Renal cortex interstitium (tissue), 11 donors: ENCODE measurements at regions not wholly inside any gene's neighbourhood (a gene's known extent, or its start where the extent isn't known, plus 50 kb on each side); places are given as distances from the start of the nearest gene placed in this dataset.

ENCODE experiments used
- DNase-seq, 11 donors: peaks; one replicate each; pipeline ENCODE4 v3.0.0-alpha.2; 2013; ENCODE audit warnings: low read depth in 9 of 11, low spot score in 4 of 11; ENCODE audit errors: extremely low read depth in 1 of 11

DNA sequence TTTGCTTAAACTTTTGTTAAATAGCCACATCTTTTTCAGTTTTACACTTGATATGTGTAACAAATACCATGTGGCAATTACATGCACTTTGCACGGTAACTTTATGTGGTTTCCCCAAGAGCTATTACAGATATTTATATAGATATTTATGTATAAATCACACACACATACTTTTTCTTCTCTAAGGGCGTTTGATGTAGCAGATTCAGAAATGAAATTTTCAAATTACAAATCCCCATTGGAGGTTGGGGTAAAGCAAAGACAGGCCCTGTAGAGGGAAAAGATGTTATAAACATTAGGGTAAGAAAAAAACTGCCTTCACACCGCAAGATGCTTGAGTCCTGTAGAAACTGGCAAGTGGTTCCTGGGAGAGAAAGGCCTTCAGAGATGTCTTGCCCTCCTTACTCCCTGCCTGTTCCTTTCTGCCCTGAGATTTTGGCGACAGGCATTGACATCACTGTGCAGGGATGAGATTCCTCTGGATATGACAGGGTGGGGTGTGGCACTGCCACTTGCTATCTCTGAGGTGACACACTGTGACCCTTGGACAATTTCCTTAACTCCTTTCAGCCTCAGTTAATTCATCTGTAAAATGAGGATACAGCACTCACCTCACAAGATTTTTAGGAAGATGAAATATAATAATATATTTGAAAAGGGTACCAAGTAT lies 177.9 kb upstream of the TUT7 start:
- DNase-seq, result no peak

DNA sequence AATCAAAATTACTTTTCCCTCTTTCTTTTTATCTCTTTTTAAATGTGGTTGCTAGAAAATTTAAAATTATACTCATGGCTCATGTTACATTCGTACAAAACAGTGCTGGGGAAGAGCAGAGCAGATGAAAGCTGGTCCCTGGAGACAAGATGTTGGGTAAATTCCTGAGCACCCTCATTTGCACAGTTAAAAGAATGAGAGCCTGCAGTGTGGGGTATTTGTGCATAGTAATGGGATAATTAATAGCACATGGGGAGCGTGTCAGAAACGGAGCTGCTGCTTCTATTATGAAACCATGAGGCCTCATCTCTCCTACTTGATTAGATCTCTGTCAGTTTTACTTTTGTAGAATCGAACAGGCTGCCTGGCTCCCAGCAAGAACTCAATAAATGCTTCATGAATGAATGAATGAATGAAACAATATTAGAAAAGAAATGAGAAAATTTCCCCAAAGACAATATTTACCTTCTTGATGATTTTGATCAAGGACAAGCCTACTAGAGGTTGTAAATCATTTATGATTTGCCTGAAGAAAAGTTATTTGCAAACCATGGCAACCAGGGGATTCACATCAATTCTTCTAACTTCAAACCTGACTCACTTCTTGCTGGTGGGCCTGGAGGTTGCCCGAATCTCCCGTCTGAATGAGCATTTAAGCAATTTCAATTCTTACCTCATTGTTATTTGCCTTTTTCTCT lies 177.2 kb upstream of the TUT7 start:
- no peak for DNase-seq

DNA sequence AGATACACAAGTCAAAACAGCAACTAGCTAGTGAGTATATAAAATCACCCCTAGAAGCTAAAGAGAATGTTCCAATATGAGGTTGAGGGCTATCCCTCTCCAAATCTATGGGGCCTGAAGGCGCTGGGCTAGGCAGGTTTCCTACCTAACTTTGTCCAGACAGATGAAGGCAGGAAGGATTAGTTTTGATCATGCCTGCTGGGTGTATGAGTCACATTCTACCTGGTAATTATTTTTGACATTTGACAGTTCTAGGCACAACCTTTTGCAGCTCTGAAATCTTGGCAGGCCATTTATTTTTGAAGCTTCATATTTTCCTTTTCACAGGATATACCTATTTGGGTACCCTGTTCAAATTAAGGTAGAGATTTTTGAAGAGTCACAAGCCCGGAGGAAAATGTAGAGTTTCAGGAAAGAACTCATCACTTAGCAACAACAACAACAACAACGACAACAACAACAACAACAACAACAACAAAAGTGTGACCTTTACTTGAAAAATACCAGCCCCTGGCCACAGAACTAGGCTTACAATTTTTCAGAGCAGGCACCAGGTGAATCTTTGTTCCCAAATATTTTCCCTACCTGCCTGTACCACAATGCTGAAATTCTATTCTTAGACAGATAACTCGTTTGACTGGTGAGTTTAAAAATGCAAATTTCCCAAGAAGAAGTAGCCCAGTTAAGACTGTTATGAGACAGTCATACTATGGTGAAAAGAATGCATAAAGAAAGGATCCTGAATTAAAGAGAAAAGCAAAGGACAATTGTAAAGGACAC lies 175.5 kb upstream of the TUT7 start:
- DNase-seq, result no peak

DNA sequence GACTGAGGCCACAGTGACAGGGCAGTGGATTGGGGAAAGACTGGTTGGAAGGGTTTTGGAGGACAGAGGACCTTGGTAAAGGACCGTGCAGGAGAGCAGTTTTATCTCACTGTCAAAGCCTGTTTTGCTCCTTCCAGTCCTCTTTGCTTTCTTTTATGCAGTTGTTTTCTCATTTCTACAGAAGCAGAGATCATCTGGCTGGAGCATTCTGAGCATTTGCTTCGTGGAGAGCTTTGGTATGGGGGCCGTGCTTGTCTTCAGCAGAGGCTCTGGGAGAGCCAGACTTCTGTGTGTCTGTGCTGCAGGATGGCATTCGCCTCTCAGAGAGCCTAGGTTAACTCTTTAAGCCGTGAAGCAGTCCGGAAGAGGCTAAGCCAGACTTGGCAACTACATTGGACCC lies 171.8 kb upstream of the TUT7 start:
- no peak for DNase-seq

DNA sequence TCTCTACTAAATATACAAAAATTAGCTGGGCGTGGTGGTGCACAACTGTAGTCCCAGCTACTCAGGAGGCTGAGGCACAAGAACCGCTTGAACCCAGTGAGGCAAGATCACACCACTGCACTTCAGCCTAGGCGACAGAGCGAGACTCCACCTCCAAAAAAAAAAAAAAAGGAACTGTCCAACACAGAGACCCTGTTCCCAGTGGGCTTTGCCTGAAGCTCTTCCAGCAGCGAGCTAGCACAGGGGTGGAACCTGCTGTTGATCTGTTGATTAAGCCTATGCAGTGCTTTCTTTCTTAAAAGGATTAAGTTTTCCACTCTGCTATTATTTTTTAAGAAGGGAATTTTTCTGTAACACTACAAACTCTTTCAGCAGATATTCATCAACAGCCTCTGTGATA lies 171.0 kb upstream of the TUT7 start:
- no peak for DNase-seq

DNA sequence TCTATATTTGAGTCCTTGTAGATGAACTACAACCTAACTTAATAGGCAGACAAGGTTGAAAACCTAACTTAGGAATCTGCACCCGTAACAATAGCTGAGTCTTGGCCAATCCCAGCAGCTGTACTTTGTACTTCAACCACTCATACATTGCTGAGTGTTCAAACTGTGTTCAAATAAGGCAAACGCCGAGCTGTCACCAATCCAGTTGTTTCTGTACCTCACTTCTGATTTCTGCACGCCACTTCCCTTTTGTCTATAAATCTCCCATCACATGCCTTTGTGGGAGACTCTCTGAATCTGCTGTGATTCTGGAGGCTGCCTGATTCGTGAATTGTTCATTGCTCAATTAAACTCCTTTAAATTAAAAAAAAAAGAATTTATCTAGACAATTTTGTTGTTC lies 167.8 kb upstream of the TUT7 start:
- no peak for DNase-seq

DNA sequence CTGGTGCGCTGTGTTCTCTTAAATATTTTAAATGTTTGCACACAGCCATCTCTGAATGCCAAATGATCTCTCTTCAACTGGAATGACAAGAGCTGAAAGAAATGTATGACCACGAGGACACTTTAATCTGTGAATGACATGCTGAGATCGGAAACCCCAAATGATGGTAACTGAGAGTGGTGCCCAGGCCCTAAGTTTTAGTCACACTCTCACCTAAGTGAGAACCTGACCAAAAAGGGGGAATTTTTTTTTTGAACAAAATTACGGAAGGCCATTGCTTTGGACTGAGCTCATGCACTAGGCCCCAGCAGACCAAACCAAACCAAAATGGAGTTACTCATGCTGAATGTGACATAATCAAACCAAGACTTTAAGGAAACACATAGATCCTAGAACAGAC lies 167.1 kb upstream of the TUT7 start:
- no peak for DNase-seq

DNA sequence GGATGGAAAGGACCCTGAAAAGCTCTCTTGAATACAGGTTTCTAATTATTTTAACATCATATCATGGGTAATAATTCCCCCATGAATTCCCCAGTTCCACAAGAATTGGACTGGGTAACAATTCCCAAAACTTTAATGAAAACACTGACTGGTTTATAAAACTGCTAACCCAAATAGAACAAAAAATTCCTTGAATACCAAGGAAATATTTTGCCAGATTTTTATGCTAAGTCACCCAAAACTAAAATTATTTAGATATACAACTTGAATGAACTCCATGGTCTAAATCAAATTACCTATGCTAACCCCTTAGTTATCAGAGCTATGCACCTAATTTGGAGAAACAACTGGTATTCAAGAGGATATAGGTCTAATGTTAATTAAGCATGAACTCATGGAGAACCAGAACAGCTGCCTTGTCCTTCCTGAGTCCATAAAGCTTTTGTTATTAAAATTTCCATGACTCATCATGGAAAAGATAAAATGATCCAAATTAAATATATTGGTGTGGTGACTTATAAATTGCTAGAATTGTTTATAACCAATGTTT lies 164.9 kb upstream of the TUT7 start:
- DNase-seq, result no peak

DNA sequence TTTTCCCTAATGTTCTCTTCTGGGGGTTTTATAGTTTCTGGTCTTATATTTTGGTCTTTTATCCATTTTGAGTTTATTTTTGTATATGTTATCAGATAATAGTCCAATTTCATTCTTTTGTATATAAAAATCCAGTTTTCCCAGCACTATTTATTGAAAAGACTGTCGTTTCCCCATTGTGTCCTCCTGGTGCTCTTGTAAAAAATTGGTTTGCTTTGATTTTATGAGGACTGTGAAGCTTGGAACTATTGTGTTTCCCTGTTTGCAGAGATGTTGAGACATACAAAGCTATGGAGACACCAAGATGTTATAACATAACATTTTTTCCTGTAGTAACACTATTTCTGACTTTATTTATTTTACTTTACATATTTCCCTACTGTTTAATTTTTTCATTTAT lies 163.3 kb upstream of the TUT7 start:
- DNase-seq, result no peak

DNA sequence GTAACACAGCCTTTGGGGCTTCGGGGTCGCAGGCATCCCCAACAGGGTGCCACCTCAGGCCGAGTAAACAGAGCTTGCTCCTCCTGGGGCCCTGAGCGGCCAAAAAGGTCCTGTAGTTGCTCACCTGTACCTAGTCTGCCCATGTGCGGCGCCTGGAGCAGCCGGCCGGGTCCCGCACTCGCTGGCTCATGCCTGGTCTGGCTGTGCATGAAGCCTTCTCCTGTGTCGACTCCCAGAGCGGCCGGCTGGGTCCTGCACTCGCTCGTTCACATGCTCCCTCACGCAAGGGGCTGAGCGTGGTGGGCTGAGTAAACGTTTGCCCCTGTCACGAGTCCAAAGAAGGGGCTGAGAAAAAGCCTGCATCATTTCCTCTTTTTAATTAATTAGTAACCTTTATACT lies 162.4 kb upstream of the TUT7 start:
- no peak for DNase-seq

DNA sequence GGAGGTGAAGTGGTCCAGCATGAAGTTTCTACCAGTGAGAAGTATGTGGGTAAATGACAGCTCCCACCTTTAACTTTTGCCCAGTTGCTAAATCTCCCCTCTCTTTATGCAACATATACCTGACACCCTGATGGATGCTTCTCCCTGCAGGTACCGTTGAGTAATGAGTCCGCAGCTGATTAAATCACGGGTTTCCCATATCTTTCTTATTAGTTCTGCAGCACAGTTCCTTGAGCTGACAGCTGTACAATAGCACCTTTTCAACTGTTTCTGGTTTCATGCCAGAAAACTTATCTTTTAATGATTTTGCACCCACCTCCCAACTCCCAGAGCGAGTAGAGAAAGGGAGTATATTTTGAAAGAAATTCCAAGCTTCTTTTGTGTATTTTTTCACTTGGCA lies 161.0 kb upstream of the TUT7 start:
- no peak for DNase-seq

DNA sequence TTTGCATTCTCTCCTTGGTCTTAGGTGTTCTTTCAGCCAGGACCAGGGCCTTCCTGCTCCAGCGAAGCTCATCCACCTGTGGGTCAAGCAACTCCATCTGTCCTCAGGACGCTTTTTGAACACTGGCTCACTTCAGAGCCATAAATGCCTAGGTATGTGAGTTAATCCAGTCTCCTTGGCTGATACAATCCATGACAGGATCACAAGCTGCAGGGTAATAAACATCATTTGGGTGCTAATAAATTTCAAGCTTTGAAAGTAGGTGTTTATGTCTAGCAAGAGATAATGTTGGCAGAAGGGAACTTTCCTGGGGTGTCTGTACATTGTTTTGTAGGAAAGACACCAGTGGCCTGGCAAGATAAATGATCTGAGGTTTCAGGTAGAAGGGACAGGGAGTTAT lies 159.2 kb upstream of the TUT7 start:
- DNase-seq, result no peak

DNA sequence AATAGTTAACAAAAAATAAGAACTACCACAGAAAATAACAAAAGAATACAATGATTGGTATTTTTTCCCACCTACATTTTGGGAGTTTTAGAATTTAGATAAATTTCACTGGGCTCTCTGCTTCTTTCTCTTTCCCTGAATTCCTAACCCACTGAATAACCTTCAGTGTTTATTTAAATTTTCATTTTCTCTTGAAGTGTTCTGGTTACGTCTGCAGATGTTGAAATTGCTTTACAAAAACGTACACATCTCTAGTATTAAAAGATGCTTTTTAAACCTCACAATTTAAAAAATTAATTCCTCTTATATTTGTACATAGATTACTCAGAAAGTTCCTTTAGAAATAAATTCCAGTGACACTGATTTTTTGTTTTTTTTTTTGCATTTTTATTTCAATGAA lies 158.7 kb upstream of the TUT7 start:
- no peak for DNase-seq

DNA sequence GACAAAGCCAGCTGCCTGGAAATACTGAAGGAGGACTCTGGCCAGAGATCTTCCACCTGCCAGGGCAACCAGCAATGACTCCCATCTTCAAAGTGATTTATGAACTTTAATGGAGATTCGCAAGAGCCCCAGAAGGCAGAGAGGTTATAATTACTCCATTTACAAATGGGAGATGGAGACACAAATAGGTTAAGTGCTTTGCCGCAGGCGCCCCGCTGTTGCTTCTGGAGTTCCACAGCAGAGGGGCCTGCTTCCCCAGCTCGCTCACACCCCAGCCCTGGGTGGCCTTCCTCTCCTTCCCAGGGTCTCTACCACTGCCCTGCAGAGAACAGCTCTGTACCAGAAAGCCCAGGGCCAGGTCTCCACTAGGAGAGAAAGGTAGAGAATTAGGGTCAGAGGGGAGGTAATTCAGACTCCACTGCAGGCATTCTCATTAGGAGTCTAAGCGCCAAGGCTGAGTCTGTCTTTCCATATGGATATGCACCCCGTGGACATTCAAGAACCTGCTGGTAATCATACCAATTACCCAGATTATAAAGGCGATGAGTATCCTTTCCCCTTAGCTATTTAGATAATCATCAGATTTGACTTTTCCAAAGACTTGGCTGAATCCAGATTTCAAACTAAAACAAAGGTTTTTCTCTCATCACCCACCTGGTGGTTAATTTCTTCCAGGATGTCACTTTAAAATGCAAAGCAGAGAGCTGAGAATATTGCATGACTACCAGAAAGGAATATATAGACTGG lies 157.6 kb upstream of the TUT7 start:
- DNase-seq, result no peak

DNA sequence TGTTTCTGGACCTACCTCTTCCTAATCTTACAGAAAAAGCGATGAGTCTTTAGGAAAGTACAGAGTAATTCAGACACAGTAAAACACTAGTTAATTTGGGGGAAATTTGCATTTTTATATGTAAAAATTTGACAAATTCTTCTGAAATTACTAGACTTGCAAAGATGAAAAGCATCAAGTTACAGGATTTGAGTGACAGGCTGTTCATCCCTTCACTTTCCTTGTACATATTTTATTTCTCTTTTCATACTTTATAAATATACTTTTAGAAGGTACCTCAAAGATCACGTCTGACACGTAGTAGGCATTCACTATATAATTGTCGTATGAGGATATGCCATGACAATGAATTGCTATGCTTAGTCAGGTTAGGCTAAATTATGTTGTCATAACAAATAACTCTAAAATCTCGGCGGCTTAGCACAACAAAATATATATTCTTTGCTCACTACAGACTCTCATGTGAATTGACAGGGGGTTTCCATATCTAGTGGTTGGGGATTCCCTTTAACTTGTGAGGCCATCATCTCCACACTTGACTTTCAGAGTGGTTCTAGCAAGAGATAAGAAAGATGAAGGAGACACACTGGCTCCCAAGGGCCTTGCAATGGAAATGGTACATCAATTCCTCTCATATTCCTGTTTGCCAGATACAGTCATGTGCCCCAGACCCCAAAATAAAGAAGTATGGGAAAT lies 154.1 kb upstream of the TUT7 start:
- DNase-seq, result no peak

DNA sequence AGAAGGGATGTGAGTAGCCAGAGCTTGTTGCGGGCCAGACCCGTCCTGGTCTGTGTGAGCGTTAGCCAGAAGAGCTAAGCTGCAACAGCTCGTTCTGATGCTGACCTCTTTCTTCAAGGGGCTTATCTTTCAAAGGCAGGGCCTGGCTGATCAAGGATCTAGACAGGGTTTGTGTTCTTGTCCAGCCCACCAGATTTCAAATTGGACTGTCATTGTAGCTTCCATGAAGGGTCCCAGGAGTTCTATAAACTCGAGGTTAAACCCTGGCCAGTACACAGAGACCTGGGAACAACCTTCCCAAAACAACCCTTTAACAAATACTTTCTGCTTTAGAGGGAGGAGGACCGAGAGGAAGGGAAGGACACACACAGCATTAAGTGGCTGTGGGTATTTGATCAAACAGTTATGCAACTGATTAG lies 153.0 kb upstream of the TUT7 start:
- no peak for DNase-seq

DNA sequence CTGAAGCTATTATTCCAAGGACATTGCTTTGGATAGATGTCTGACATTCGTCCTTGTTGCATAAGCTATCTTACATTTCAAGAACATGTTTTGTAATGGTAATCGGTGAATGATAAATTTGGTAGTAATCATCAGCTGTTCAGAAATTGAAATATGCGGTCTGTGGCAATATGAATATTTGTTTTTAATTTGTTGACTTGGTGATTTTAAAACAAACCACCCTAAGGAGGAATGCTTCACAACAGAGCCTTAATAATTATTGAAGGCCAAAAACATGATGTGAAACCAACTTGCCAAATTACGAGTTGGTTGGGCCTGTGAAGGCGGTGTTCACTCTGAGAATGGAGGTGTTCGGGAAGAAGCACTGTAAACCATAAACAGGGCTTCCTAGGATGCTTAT lies 149.7 kb upstream of the TUT7 start:
- no peak for DNase-seq

DNA sequence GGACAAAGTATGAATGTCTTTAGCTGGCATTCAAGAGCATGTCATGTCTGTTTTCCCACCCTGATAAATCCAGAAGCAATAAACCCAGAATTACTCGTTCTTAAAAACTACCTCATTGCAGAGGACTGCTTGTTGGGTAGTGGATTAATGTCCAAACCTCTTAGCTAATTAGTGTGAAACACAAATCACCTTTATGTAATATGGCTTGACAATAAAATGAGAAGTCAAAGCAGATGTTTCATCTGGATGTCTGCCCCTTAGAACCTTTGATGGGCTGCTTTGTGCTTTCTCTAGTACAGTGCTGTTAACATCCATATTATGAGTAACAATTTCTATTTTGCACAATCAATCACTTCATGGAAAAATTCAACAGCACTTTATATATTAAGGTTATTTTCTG lies 149.1 kb upstream of the TUT7 start:
- no peak for DNase-seq
